ENCODE measurements at regions not wholly inside any gene's neighbourhood (a gene's known extent, or its start where the extent isn't known, plus 50 kb on each side); places are given as distances from the start of the nearest gene placed in this dataset.

GRCh38 chr13:91228940-91229339 is 118.5 kb upstream of the MIR17HG start:
- H3K9me3 Mint-ChIP-seq: no peaks in the 10 kb centered on the region
- intact Hi-C loops (cut with micrococcal nuclease): no loop called here
- H3K36me3 Mint-ChIP-seq (ENCODE audit: low read depth): no peaks in the 10 kb centered on the region
- H3K27me3 Mint-ChIP-seq (ENCODE audit: low read depth): peaks cover 10% of the 10 kb centered on the region
- CTCF ChIA-PET: no interaction called here
- no peak for DNase-seq
- no peaks in the 10 kb centered on the region for H3K4me1 Mint-ChIP-seq (ENCODE audit: low read depth)
- H3K4me3 Mint-ChIP-seq: no peak overlapping the region
- no peak overlapping the region for H3K27ac Mint-ChIP-seq

- Mint-ChIP-seq H3K9me3 (no peaks in the 10 kb centered on the region), H3K4me1 (ENCODE audit: low read depth) (no peaks in the 10 kb centered on the region), H3K27me3 (ENCODE audit: low read depth) (peaks cover 7% of the 10 kb centered on the region), H3K27ac (no peak overlapping the region), H3K4me3 (no peak overlapping the region), H3K36me3 (ENCODE audit: low read depth) (no peaks in the 10 kb centered on the region)
- no peak for DNase-seq
- CTCF ChIA-PET: interaction anchor here (0.6 kb wide), 1 partner anchor 95 kb away, joined by 3 read pairs; no protein-coding TSS in a partner anchor
- intact Hi-C loops (cut with micrococcal nuclease): no loop called here
Observed at GRCh38 chr13:91232716-91233115, 114.8 kb upstream of the MIR17HG start.

- no peaks in the 10 kb centered on the region for H3K36me3 Mint-ChIP-seq (ENCODE audit: low read depth)
- no peaks in the 10 kb centered on the region for H3K9me3 Mint-ChIP-seq
- H3K4me1 Mint-ChIP-seq (ENCODE audit: low read depth): no peaks in the 10 kb centered on the region
- DNase-seq: no peak
- intact Hi-C loops (cut with micrococcal nuclease): no loop called here
- CTCF ChIA-PET: interaction anchor here (0.6 to 1.4 kb wide), 3 partner anchors 15 to 95 kb away, joined by 3 to 4 read pairs (median 3); no protein-coding TSS in a partner anchor
- no peak overlapping the region for H3K4me3 Mint-ChIP-seq
- H3K27me3 Mint-ChIP-seq (ENCODE audit: low read depth): peaks cover 4% of the 10 kb centered on the region
- no peak overlapping the region for H3K27ac Mint-ChIP-seq
Observed at GRCh38 chr13:91233291-91233690, 114.2 kb upstream of the MIR17HG start.

GRCh38 chr13:91236182-91236581 is 111.3 kb upstream of the MIR17HG start:
- intact Hi-C loops (cut with micrococcal nuclease): no loop called here
- no peaks in the 10 kb centered on the region for H3K36me3 Mint-ChIP-seq (ENCODE audit: low read depth)
- no peaks in the 10 kb centered on the region for H3K4me1 Mint-ChIP-seq (ENCODE audit: low read depth)
- DNase-seq: no peak
- CTCF ChIA-PET: no interaction called here
- H3K27ac Mint-ChIP-seq: no peak overlapping the region
- H3K4me3 Mint-ChIP-seq: no peak overlapping the region
- no peaks in the 10 kb centered on the region for H3K9me3 Mint-ChIP-seq
- H3K27me3 Mint-ChIP-seq (ENCODE audit: low read depth): peaks cover 1% of the 10 kb centered on the region

GRCh38 chr13:91236921-91237320 is 110.6 kb upstream of the MIR17HG start:
- Mint-ChIP-seq H3K27ac (no peak overlapping the region), H3K36me3 (ENCODE audit: low read depth) (no peaks in the 10 kb centered on the region), H3K27me3 (ENCODE audit: low read depth) (peaks cover 1% of the 10 kb centered on the region), H3K9me3 (no peaks in the 10 kb centered on the region), H3K4me1 (ENCODE audit: low read depth) (no peaks in the 10 kb centered on the region), H3K4me3 (no peak overlapping the region)
- no peak for DNase-seq
- CTCF ChIA-PET: no interaction called here
- intact Hi-C loops (cut with micrococcal nuclease): no loop called here

- intact Hi-C loops (cut with micrococcal nuclease): no loop called here
- Mint-ChIP-seq H3K27me3 (ENCODE audit: low read depth) (no peaks in the 10 kb centered on the region), H3K36me3 (ENCODE audit: low read depth) (no peaks in the 10 kb centered on the region), H3K4me3 (no peak overlapping the region), H3K9me3 (no peaks in the 10 kb centered on the region), H3K4me1 (ENCODE audit: low read depth) (no peaks in the 10 kb centered on the region), H3K27ac (no peak overlapping the region)
- no peak for DNase-seq
- CTCF ChIA-PET: no interaction called here
Observed at GRCh38 chr13:91238036-91238435, 109.5 kb upstream of the MIR17HG start.

- Mint-ChIP-seq H3K4me1 (ENCODE audit: low read depth) (no peaks in the 10 kb centered on the region), H3K4me3 (no peak overlapping the region), H3K9me3 (no peaks in the 10 kb centered on the region), H3K27me3 (ENCODE audit: low read depth) (no peaks in the 10 kb centered on the region), H3K36me3 (ENCODE audit: low read depth) (no peaks in the 10 kb centered on the region), H3K27ac (no peak overlapping the region)
- intact Hi-C loops (cut with micrococcal nuclease): no loop called here
- CTCF ChIA-PET: no interaction called here
- no peak for DNase-seq
Observed at GRCh38 chr13:91240341-91240740, 107.1 kb upstream of the MIR17HG start.

GRCh38 chr13:91241221-91241933 is 106.1 kb upstream of the MIR17HG start:
- CTCF ChIA-PET: no interaction called here
- H3K9me3 Mint-ChIP-seq: no peaks in the 10 kb centered on the region
- H3K36me3 Mint-ChIP-seq (ENCODE audit: low read depth): no peaks in the 10 kb centered on the region
- no peak overlapping the region for H3K27ac Mint-ChIP-seq
- DNase-seq: no peak
- no peaks in the 10 kb centered on the region for H3K27me3 Mint-ChIP-seq (ENCODE audit: low read depth)
- H3K4me3 Mint-ChIP-seq: no peak overlapping the region
- no peaks in the 10 kb centered on the region for H3K4me1 Mint-ChIP-seq (ENCODE audit: low read depth)
- intact Hi-C loops (cut with micrococcal nuclease): no loop called here

- Mint-ChIP-seq H3K27ac (no peak overlapping the region), H3K4me3 (no peak overlapping the region), H3K9me3 (no peaks in the 10 kb centered on the region), H3K27me3 (ENCODE audit: low read depth) (peaks cover 3% of the 10 kb centered on the region), H3K36me3 (ENCODE audit: low read depth) (no peaks in the 10 kb centered on the region), H3K4me1 (ENCODE audit: low read depth) (no peaks in the 10 kb centered on the region)
- intact Hi-C loops (cut with micrococcal nuclease): no loop called here
- CTCF ChIA-PET: no interaction called here
- no peak for DNase-seq
Observed at GRCh38 chr13:91242652-91243051, 104.8 kb upstream of the MIR17HG start.

GRCh38 chr13:91245288-91245687 is 102.2 kb upstream of the MIR17HG start:
- no peak for DNase-seq
- CTCF ChIA-PET: interaction anchor here (0.5 to 0.8 kb wide), 2 partner anchors 23 to 69 kb away, joined by 3 to 5 read pairs; no protein-coding TSS in a partner anchor
- no peaks in the 10 kb centered on the region for H3K9me3 Mint-ChIP-seq
- H3K36me3 Mint-ChIP-seq (ENCODE audit: low read depth): no peaks in the 10 kb centered on the region
- intact Hi-C loops (cut with micrococcal nuclease): no loop called here
- no peak overlapping the region for H3K4me3 Mint-ChIP-seq
- H3K4me1 Mint-ChIP-seq (ENCODE audit: low read depth): no peaks in the 10 kb centered on the region
- H3K27ac Mint-ChIP-seq: no peak overlapping the region
- peaks cover 6% of the 10 kb centered on the region for H3K27me3 Mint-ChIP-seq (ENCODE audit: low read depth)

GRCh38 chr13:91247768-91248167 is 99.7 kb upstream of the MIR17HG start:
- Mint-ChIP-seq H3K4me1 (ENCODE audit: low read depth) (no peaks in the 10 kb centered on the region), H3K9me3 (no peaks in the 10 kb centered on the region), H3K36me3 (ENCODE audit: low read depth) (no peaks in the 10 kb centered on the region), H3K4me3 (no peak overlapping the region), H3K27ac (no peak overlapping the region), H3K27me3 (ENCODE audit: low read depth) (peaks cover 6% of the 10 kb centered on the region)
- CTCF ChIA-PET: interaction anchor here (0.7 to 1.7 kb wide), 4 partner anchors 14 to 216 kb away, joined by 3 to 9 read pairs (median 4); no protein-coding TSS in a partner anchor
- intact Hi-C loops (cut with micrococcal nuclease): loop anchor here (1.0 kb wide), 1 partner anchor 113 kb away; no protein-coding TSS in a partner anchor
- DNase-seq: no peak

GRCh38 chr13:91248249-91248648 is 99.2 kb upstream of the MIR17HG start:
- no peaks in the 10 kb centered on the region for H3K36me3 Mint-ChIP-seq (ENCODE audit: low read depth)
- H3K9me3 Mint-ChIP-seq: no peaks in the 10 kb centered on the region
- peaks cover 6% of the 10 kb centered on the region for H3K27me3 Mint-ChIP-seq (ENCODE audit: low read depth)
- no peak overlapping the region for H3K4me3 Mint-ChIP-seq
- no peak overlapping the region for H3K27ac Mint-ChIP-seq
- intact Hi-C loops (cut with micrococcal nuclease): loop anchor here (1.0 kb wide), 1 partner anchor 114 kb away; no protein-coding TSS in a partner anchor
- H3K4me1 Mint-ChIP-seq (ENCODE audit: low read depth): no peaks in the 10 kb centered on the region
- DNase-seq: no peak
- CTCF ChIA-PET: interaction anchor here (0.7 to 1.7 kb wide), 3 partner anchors 14 to 113 kb away, joined by 3 to 9 read pairs (median 4); no protein-coding TSS in a partner anchor

- CTCF ChIA-PET: interaction anchor here (0.7 kb wide), 1 partner anchor 137 kb away, joined by 3 read pairs; no protein-coding TSS in a partner anchor
- DNase-seq: no peak
- Mint-ChIP-seq H3K4me3 (no peak overlapping the region), H3K27me3 (ENCODE audit: low read depth) (peaks cover 6% of the 10 kb centered on the region), H3K36me3 (ENCODE audit: low read depth) (no peaks in the 10 kb centered on the region), H3K9me3 (no peaks in the 10 kb centered on the region), H3K27ac (no peak overlapping the region), H3K4me1 (ENCODE audit: low read depth) (no peaks in the 10 kb centered on the region)
- intact Hi-C loops (cut with micrococcal nuclease): no loop called here
Observed at GRCh38 chr13:91249370-91249769, 98.1 kb upstream of the MIR17HG start.

Data from activated naive CD4-positive, alpha-beta T cell treated with anti-CD3 and anti-CD28 coated beads for 36 hours (primary cell).